AML-193 (cell line): ENCODE measurements at regions not wholly inside any gene's neighbourhood (a gene's known extent, or its start where the extent isn't known, plus 50 kb on each side); places are given as distances from the start of the nearest gene placed in this dataset.
A peak's percentile ranks its signal among the peaks of the same experiment; 100 is the strongest.

Experiments used
- DNase-seq, 2 experiments: peaks; one replicate each; lab custom pipeline; 2025; lab: John Stamatoyannopoulos, UW

DNA sequence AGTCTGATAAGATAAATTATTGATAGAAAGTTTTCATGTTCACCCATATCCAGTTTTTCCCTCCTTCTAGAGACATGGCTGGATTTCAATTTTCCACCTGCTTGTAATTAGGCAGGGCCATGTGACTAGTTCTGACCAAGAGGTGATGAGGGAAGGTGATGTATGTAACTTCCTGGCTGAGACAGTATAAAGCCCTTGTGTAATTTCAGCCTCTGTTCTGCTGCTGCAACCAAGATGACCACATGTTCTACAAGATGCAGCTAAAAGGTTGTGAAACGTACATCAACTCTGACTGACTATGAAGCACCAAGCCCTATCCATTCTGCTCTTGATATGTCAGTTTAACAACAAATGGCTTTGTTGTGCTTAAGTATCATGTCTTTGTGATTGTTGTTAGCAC lies 376.5 kb upstream of the DAB2 start:
- DNase-seq = peak; percentile 12 to 21

DNA sequence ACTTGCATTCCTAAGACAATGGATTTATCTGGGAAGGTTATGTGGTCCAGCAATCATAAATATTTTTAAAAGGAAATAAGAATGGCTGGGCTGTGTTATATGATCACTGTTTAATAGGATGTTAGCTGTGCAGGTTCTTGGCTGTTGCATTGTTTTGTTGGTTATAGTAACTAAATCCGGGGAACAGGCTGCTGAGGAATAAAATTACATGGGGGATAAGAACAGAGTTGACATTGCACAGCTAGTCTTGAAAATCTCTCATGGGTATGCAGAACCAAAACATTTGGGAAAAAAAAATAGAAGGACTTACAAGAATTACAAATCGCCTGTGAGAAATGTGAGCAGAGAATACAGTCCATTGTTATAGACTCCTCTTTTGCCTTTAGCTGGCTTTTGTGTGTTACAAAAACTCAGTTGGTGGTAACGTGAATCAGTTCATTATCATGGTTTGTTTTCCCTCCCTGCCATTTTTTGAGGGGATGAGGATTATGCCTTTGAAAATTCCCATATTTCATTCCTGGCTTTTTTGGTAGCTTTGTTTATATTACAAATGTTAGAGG lies 375.3 kb upstream of the DAB2 start:
- no peak for DNase-seq

DNA sequence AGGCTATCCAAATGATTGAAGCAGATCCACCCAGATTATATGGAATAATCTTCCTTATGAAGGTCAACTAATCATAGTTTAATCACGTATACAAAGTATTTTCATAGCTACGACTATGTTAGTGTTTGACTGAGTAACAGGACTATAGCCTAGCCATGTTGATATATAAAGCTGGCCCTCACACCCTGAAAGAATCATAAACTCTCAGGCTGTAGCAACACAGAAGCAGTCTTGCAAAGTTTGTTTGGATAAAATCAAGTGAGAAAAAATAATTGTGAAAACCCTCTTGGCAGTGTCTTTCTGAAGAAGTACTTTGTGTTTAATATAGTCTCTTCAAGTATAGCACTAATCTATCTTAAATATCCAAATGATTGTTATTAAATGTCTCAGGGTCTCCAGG lies 374.5 kb upstream of the DAB2 start:
- no peak for DNase-seq

DNA sequence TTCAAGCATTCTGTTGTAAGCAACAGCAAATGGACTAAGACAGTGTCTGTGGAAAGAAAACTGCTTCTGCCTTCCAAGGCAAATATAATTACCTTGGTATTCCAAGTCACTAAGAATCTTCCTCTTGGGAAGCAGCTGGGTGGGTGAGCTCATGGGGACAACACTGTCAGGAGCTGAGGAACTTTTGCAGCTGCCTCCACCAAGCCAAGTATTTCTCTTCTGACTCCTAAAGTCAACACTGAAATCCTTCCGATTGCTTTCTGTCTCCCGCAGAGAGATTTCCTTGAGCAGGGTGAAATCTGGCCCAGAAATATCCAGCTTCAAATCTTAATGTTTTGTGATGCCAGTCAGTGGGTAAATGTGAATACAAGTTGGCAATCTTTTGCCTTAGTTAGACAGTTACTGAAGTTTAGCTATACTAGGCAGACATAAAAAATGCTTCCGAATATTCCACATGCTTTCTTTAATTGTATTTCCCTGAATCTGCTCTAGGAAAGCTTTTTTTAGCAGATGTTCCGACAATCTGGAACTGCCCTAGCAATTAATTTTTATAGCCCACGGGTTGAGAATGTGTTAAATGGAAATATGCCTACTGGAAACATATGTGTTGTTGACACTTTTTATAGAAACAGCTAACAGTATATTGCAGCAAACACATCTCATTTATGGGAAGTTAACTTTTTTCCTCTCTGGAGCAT lies 369.9 kb upstream of the DAB2 start:
- no peak for DNase-seq

DNA sequence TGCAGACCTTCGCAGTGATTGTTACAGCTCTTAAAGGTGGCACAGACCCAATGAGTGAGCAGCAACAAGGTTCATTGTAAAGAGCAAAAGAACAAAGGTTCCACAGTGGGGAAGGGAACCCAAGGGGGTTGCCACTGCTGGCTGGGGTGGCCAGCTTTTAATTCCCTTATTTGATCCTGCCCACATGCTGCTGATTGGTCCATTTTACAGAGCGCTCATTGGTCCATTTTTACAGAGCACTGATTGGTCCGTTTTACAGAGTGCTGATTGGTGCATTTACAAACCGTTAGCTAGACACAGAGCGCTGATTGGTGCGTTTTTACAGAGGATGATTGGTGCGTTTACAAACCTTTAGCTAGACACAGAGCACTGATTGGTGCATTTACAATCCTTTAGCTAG lies 360.6 kb upstream of the DAB2 start:
- no peak for DNase-seq

DNA sequence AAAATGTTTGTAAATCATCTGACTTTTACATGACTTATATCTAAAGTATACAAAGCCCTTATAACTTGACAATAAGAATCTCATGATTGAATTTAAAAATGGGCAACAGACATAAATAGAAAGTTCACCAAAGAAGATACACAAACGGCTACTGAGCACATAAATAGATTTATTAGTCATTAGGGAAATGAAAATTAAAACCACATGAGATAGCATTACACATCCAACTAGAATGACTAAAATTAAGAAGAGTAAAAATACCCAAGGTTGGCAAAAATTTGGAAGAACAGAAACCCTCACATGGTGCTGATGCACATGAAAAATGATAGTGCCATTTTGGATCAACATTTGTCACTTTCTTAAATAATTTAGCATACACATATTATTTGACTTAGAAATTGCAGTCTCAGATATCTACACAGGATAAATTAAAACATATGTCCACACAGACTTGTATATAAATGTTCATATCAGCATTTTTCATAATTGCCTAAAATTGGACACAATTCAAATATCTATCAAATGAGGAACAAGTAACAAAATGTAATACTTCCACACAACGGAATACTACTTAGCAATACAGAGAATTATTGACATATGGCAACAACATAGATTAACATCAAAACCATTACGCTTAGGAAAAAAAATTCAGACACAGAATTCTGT lies 359.1 kb upstream of the DAB2 start:
- DNase-seq = no peak

DNA sequence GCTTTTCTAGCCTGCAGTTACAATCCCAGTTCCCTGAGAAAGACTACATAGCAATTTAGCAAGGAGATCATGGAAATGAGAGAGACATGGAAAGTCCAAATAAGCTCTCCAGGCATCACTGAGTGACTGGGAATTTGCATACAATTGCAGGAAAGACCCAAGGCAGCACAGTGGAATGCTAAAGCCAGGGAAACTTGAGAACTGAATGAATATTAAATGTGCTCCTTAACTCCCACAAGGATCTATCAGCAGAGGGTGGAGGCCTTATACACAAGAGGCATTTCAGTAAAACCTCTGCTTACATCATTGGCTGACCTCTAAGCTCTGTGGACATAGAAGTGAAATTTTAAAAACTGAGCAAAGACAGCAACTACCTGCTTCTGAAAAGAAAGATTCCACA lies 355.6 kb upstream of the DAB2 start:
- no peak for DNase-seq

DNA sequence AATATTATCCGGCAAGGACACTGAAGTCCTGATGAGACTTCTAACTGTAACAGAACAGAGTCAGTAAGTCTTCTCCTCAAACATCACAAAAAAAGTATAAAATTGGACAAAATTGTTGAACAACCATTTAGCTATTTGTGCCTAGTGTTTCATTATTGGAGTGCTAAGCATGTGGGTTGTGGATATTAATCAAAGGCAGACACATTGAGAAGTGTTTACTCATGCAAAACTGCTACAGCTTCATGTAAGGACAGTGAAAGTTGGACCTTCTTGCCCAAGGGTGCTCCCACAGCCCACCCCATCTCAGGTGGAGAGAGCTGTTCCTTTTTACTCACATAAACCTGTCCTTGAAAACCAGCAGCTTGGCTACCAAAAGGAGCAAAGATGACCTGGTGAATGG lies 355.1 kb upstream of the DAB2 start:
- DNase-seq = no peak

DNA sequence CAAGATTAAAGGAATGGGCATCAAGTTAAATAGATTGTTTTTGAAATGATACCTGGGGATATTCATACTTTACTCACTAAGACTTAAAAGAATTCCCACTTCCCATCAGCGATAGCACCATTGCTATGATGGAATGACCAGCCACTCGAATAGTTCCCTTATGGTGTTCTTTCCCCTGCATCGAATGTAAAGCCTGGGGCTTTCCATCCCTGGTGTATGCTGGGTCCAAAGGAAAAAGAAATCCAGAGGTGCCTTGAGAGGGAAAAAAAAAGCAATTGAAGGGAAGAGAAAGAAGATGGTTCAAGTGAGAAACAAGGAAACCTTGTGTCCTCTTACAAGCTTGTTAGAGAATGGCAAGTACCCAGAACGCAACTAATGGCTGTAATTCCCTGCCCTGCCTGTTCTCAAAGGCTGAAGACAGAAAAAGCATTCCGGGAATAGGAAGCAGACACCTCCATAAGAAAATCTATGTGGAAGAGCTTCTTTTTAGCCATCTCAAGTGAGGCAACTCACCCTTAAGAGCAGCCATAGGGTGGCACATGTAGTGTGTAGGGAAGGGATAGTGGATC lies 351.1 kb upstream of the DAB2 start:
- no peak for DNase-seq

DNA sequence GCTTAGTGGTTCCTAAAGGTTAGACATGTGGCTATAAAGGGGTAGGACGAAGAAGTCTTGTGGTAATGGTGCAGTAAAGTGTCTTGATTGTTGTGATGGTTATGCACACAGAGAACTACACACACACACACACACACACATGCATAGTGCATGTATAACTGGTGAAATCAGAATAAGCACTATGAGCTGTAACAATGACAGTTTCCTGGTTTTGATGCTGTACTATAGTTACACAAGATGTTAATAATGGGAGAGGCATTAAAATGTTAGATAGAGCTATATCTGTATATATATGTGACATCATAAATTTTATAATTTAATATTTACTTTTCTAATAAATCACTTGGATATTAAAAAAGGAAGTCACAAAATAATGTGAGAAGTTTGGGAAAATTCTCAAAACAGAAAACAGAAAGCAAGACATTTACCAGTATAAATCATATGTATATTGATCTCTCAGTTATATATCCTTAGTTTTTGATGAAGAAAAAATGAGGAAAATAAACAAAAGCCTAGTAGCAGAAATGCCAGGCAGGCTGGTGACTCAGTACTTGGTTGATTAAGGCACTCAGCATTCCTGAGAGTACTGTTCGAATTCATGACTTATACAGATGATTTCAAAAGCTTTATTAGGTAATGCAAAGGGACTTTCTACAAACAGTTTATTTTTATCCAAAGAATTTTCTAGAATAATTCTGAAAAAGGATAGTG lies 350.5 kb upstream of the DAB2 start:
- no peak for DNase-seq

DNA sequence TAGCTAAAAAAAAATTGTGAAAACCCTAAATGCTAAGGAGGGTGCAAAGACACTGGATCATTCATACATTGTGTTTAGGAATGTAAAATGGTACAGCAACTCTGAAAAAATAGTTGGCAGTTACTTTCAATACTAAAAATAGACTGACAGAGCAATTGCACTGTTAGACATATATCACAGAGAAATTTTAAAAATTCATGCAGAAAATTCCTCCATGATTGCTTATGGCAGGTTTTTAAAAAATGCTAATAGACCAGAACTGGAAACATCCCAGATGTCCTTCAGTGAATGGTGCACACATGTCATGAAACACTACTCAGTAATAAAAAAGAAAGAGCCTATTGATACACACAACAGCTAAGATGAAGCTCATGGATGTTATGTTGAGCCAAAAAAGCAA lies 349.8 kb upstream of the DAB2 start:
- DNase-seq = no peak

DNA sequence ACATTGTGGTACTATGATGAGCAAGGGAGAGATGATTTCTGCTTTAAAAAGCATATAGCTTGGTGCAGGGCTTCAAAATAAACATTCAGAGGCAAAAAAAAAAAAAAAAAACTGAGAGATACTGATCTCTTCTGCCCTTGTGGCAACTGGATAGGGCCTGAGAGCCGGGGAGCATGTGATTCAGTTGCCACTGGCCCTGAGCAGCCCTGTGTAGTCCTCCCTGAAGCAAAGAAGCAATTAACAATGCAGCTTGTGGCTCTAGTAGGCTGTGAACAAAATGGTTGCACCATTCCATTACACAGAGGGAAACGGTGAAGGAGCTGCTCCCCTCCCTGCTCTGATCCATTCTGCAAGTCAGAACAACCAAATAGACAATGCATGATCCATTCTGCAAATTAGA lies 347.5 kb upstream of the DAB2 start:
- no peak for DNase-seq

DNA sequence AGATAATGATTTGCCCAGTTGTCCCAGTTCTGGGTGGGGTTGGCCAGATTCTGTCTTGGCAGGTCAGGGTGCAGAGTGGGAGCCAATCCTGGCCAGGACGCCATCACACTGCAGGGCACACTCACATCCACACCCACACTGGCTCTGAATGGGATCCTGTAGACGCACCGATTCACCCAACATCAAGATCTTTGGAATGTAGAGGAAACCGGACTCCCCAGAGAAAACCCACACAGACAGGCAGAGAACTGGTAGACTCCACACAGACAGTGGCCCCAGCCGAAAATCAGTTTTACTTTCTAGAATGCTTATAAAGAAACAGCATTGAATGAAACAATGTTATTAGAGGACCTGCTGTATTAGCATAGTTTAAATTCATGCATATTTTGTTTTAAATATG lies 343.1 kb upstream of the DAB2 start:
- DNase-seq = no peak

DNA sequence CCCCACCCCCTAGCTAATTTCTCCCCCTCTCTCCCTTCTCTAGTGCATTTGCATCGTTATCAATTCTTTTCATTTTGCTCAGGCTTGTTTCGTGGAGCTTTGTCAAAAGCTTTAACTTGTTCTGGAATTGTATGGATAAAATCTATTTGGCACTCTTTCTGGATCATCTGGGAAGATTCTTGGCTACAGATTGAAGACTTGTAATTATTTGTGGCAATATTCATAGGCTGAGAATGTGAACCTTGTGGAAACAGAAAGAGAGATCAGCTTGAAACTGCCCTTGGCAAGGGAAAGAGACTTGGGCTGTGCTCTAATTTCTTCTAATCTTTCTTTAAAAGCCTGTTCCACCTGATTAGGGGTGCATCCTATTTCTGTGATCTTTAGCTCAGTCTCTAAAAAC lies 340.6 kb upstream of the DAB2 start:
- no peak for DNase-seq

DNA sequence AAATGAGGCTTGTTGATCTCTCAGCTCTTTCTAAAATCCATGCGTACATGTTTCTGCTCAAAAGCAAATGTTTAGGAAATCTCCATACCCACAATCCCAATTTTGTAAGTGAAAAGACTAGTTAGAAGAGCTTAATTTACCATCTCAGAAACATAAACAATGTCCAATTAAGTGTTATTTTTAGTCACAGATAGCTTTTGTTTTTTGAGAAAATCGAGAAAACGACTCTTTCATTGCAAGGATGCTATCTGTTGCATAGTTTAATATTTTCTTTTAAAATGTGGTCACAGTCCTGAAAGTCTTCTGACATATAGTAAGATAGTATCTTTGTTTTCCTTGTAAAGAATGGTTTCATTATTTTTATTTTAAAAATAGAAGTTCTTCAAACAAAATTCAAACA lies 338.0 kb upstream of the DAB2 start:
- DNase-seq = no peak

DNA sequence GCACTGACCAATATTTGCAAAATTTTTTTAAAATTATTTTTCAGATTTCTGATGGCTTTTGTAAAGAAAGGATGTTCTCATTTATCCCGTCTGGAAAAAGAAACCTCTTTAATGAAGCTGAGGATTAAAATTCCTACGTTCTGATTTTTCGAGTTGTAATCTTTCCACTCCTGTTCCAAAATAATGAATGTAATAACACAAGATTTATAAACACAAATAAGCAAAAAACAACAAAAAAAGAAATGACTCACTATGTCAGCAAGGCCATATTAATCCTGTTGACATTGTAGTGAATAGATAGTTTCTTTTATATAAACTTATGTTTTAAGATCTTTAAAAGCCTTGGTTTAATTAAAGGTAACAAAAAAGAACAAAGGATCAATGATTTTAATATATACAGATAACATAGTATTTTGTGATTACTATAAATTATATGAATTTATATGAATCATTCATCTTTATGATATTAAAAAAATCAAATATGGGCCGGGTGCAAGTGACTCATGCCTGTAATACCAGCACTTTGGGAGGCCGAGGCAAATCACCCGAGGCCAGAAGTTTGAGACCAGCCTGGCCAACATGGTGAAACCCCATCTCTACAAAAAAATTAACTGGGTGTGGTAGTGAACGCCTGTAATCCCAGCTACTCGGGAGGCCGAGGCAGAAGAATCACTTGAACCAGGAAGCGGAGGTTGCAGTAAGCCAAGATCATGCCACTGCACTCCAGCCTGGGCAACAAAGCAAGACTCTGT lies 336.6 kb upstream of the DAB2 start:
- DNase-seq = no peak

DNA sequence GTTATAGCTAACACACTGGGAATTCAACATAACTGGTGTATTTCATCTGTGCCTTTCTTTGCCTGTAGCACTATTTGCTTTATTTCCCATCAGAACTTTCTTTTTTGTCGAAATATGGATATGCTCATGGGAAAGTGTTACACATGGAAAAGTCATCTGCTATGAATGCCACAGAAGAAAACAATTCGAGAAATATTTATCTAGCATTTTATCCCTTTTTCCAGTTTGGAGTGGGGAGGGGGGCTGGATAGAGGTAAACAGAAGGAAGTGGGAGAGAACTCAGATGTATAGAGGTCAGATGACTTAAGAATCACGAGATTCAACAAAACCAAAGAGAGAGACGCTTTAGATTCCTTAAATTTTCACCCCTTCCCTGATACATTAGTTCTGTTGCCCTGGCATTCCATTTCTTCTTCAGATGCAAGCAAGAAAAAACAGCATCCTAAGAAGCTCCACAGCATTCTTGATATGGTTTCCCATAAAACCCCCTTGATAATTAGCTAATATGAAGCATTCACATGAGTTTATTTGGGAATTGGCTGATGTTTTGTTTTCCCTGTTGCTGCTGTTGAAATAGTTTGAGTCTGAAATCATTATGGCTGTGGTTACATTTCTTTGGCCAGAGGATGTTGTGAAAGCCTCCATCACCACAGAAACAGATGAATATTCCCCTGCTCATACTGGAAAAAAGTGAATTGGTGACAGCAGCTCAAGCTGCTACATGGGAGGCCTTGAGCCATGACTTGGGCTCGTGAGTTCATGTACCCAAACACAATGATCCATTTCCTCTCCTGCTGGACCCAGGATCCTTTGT lies 335.8 kb upstream of the DAB2 start:
- peak; percentile 81 to 90 for DNase-seq

DNA sequence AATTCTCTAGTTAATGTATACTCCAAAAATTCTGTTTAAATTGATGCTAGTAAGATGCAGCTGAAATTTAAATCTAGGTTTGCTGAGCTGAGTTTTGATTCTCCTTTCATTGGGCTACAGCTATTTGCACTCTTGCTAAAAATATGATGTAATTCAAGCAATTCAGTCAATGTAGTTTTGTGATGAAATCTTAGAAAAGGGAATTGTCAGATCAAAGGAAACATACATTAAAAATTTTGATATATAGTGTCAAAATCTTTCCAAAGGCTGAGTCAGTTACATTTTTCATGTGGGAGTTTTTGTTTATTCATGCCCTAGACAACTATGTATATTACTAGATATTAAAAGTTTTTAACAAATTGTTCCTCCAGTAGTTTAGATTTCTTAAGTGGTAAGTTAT lies 334.9 kb upstream of the DAB2 start:
- DNase-seq = peak; percentile 20 to 52

DNA sequence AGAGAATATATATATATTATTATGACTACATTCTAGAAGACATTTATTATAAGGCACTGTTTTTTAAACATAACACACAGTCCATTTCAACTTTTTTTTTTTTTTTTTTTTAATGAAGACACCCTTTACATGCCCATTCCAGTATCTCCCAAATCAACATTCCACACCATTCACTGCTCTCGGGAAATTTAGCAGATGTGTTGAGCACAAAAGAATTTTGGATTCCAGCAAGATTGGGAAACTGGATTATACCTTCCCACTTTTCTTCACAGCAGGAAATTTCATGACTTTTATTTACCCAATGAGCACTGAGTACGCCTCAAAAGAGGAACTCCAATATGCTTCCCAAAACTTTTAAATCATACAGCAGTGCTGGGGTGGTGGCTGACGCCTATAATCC lies 333.6 kb upstream of the DAB2 start:
- DNase-seq = no peak

DNA sequence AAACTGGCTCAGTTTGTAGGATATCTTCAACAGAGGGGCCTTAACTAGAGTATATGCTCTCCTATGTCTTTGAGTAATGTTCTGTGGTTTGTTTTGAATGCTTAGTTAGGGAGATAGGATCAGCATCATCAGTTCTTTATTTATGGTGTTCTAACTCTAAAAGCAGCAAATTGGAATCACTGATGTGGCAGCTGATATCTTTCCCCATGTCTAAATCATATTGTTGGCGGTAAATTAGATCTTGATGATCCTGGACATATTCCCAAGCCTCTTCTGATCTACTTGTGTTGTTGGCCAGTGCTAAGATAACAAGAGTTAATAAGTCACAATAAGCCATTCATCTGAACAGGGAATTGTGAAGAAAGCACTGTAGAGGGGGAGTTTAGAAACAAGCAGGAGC lies 332.4 kb upstream of the DAB2 start:
- DNase-seq = no peak

DNA sequence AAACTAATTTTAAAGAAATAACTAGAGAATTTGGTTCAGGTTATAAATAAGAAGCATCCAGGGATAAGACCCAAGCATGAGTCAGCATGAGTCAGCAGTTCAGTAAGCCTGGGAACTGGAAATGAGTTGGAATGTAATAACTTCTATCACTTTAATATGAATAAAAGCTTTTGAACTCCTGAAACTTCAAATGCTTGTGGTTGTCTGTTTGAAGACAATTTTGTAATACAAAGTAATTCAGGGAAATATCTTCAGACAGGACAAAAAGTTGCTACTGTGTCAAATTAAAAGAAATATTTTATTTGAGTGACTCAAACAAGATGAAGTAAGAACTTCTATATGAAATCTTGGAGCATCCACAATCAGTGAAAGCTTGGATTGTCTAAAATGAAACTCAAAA lies 331.2 kb upstream of the DAB2 start:
- DNase-seq = no peak
